NCI-H1436 (cell line): ENCODE measurements at regions not wholly inside any gene's neighbourhood (a gene's known extent, or its start where the extent isn't known, plus 50 kb on each side); places are given as distances from the start of the nearest gene placed in this dataset.
A peak's percentile ranks its signal among the peaks of the same experiment; 100 is the strongest.
"Not testable (repeated sequence)": the region's sequence is repeated elsewhere in the genome, so short reads cannot be mapped to it uniquely, and the experiment has no call there.

Experiments
- DNase-seq: peaks from one replicate; lab custom pipeline; 2025; lab: John Stamatoyannopoulos, UW

- no peak for DNase-seq
Measured at GRCh38 chr12:76177821-76178220, 93.3 kb upstream of the NAP1L1 start.

- DNase-seq = no peak
Measured at GRCh38 chr12:76176940-76177339, 92.5 kb upstream of the NAP1L1 start.

- not testable (repeated sequence) for DNase-seq
Measured at GRCh38 chr12:76175946-76176345, 91.5 kb upstream of the NAP1L1 start.

- DNase-seq = no peak
Measured at GRCh38 chr12:76173756-76174155, 89.3 kb upstream of the NAP1L1 start.

- no peak for DNase-seq
Measured at GRCh38 chr12:76158518-76159321, 74.2 kb upstream of the NAP1L1 start.

- DNase-seq = no peak
Measured at GRCh38 chr12:76156726-76157125, 72.2 kb upstream of the NAP1L1 start.

- DNase-seq = no peak
Measured at GRCh38 chr12:76156314-76156713, 71.8 kb upstream of the NAP1L1 start.

GRCh38 chr12:76155157-76155670 lies 70.7 kb upstream of the NAP1L1 start:
- DNase-seq = no peak

- no peak for DNase-seq
Measured at GRCh38 chr12:76153616-76154015, 69.1 kb upstream of the NAP1L1 start.

GRCh38 chr12:76152181-76152807 lies 67.8 kb upstream of the NAP1L1 start:
- no peak for DNase-seq

GRCh38 chr12:76144245-76144549 lies 59.7 kb upstream of the NAP1L1 start:
- DNase-seq = peak; percentile 18

- no peak for DNase-seq
Measured at GRCh38 chr12:76143343-76144244, 59.1 kb upstream of the NAP1L1 start.

GRCh38 chr12:76142305-76142704 lies 57.8 kb upstream of the NAP1L1 start:
- no peak for DNase-seq

GRCh38 chr12:76138656-76139055 lies 54.2 kb upstream of the NAP1L1 start:
- DNase-seq = no peak

- no peak for DNase-seq
Measured at GRCh38 chr12:76137606-76138005, 53.1 kb upstream of the NAP1L1 start.

- no peak for DNase-seq
Measured at GRCh38 chr12:76135456-76135855, 51.0 kb upstream of the NAP1L1 start.
